Left lung (tissue), 4 donors: ENCODE measurements at regions not wholly inside any gene's neighbourhood (a gene's known extent, or its start where the extent isn't known, plus 50 kb on each side); places are given as distances from the start of the nearest gene placed in this dataset.
"Not testable (repeated sequence)": the region's sequence is repeated elsewhere in the genome, so short reads cannot be mapped to it uniquely, and the experiment has no call there.

Experiments used
- ATAC-seq: fragments of 200-7000 bp; cut with Tn5 transposase; one replicate; pipeline ENCODE4 v1.9.1; 2020; ENCODE audit warnings: moderate library complexity
- DNase-seq, 4 donors: peaks; one replicate each; pipeline ENCODE4 v3.0.0-alpha.2; 2013 to 2020
- H3K27ac ChIP-seq, 2 donors: fragments of 200-600 bp; sonication (generic) in 1 of 2; one replicate each; pipeline versions ENCODE4 v1.5.0 to v1.8.0; 2020 to 2021
- H3K27me3 ChIP-seq, 2 donors: fragments of 200-600 bp; sonication (generic) in 1 of 2; one replicate each; pipeline versions ENCODE4 v1.5.0 to v1.8.0; 2020 to 2021
- H3K36me3 ChIP-seq, 2 donors: fragments of 200-600 bp; sonication (generic) in 1 of 2; one replicate each; pipeline versions ENCODE4 v1.5.0 to v1.8.0; 2020 to 2021
- H3K4me1 ChIP-seq, 2 donors: fragments of 200-600 bp; one replicate each; pipeline ENCODE4 v1.8.0; 2021
- H3K4me3 ChIP-seq, 2 donors: fragments of 200-600 bp; sonication (generic) in 1 of 2; one replicate each; pipeline versions ENCODE4 v1.5.0 to v1.8.0; 2020 to 2021; ENCODE audit warnings: mild to moderate bottlenecking in 1 of 2
- H3K9me3 ChIP-seq, 2 donors: fragments of 200-600 bp; sonication (generic) in 1 of 2; one replicate each; pipeline versions ENCODE4 v1.5.0 to v1.8.0; 2020 to 2021
- CTCF ChIP-seq, 2 donors: fragments of 200-600 bp; sonication (generic) in 1 of 2; IDR thresholded peaks; one replicate each; pipeline versions ENCODE4 v1.5.0 to v1.8.0; 2021; ENCODE audit warnings: antibody characterized with exemption in 2 of 2
- intact Hi-C, 2 donors: fragments of 100-400 bp; cut with DNase I; formaldehyde crosslinking; loops; one replicate each; pipeline versions ENCODE4 v1.11.2 to v1.14.2; 2022
- donor health status: DM: no; HTN: yes; CAD: no.
- donor health status: DM: no; HTN: no; CAD: no.

- intact Hi-C loops: no loop called here
- Histone ChIP-seq H3K36me3 (no peaks in the 10 kb centered on the region), H3K27ac (no peak overlapping the region), H3K27me3 (no peaks in the 10 kb centered on the region), H3K4me1 (no peaks in the 10 kb centered on the region), H3K4me3 (no peak overlapping the region), H3K9me3 (peaks cover 0 to 6% of the 10 kb centered on the region in 2 donors)
- TF ChIP-seq CTCF (IDR thresholded peaks at IDR 0.05): no peak
- DNase-seq (no peak), ATAC-seq (no peak)
Observed at GRCh38 chr2:13696601-13697000, 935.9 kb upstream of the LRATD1 start.

- H3K4me3 ChIP-seq: no peak overlapping the region
- TF ChIP-seq CTCF (IDR thresholded peaks at IDR 0.05): no peak
- H3K36me3 ChIP-seq: no peaks in the 10 kb centered on the region
- H3K27me3 ChIP-seq: no peaks in the 10 kb centered on the region
- no peaks in the 10 kb centered on the region for H3K4me1 ChIP-seq
- intact Hi-C loops: no loop called here
- DNase-seq (no peak), ATAC-seq (no peak)
- H3K27ac ChIP-seq: no peak overlapping the region
- H3K9me3 ChIP-seq: peaks cover 0 to 4% of the 10 kb centered on the region in 2 donors
Observed at GRCh38 chr2:13698847-13699246, 933.7 kb upstream of the LRATD1 start.

GRCh38 chr2:13699939-13700338 lies 932.6 kb upstream of the LRATD1 start:
- ATAC-seq, H3K36me3 ChIP-seq, H3K4me3 ChIP-seq, H3K27me3 ChIP-seq, DNase-seq, H3K27ac ChIP-seq, H3K9me3 ChIP-seq, H3K4me1 ChIP-seq, intact Hi-C loops: not testable (repeated sequence)

- ATAC-seq: no peak
- Histone ChIP-seq H3K27ac (no peak overlapping the region), H3K27me3 (no peaks in the 10 kb centered on the region), H3K9me3 (no peaks in the 10 kb centered on the region), H3K36me3 (no peaks in the 10 kb centered on the region), H3K4me3 (no peak overlapping the region), H3K4me1 (no peaks in the 10 kb centered on the region)
- TF ChIP-seq CTCF (IDR thresholded peaks at IDR 0.05): no peak
- DNase-seq: no peak
- intact Hi-C loops: no loop called here
Observed at GRCh38 chr2:13711154-13711553, 921.4 kb upstream of the LRATD1 start.

GRCh38 chr2:13714466-13714865 lies 918.1 kb upstream of the LRATD1 start:
- Histone ChIP-seq H3K27me3 (no peaks in the 10 kb centered on the region), H3K36me3 (no peaks in the 10 kb centered on the region), H3K4me3 (no peak overlapping the region), H3K27ac (no peak overlapping the region), H3K4me1 (no peaks in the 10 kb centered on the region), H3K9me3 (no peaks in the 10 kb centered on the region)
- DNase-seq: no peak
- intact Hi-C loops: no loop called here
- no peak for TF ChIP-seq CTCF (IDR thresholded peaks at IDR 0.05)
- no peak for ATAC-seq

GRCh38 chr2:13725945-13726344 lies 906.6 kb upstream of the LRATD1 start:
- intact Hi-C loops: no loop called here
- no peaks in the 10 kb centered on the region for H3K9me3 ChIP-seq
- DNase-seq: no peak
- no peaks in the 10 kb centered on the region for H3K27me3 ChIP-seq
- H3K27ac ChIP-seq: no peak overlapping the region
- no peaks in the 10 kb centered on the region for H3K36me3 ChIP-seq
- H3K4me3 ChIP-seq: no peak overlapping the region
- no peak for TF ChIP-seq CTCF (IDR thresholded peaks at IDR 0.05)
- H3K4me1 ChIP-seq: no peaks in the 10 kb centered on the region
- ATAC-seq: no peak
